Sigmoid colon (tissue), 4 donors: ENCODE measurements at regions not wholly inside any gene's neighbourhood (a gene's known extent, or its start where the extent isn't known, plus 50 kb on each side); places are given as distances from the start of the nearest gene placed in this dataset.

Experiments used
- POLR2A ChIP-seq, 2 donors: fragments of 450-650 bp; IDR thresholded peaks; one replicate each; pipeline ENCODE4 v1.6.1; 2016; ENCODE audit warnings: antibody characterized with exemption in 2 of 2, mild to moderate bottlenecking in 2 of 2, moderate library complexity in 2 of 2
- POLR2AphosphoS5 ChIP-seq, 4 donors: sonication (generic); formaldehyde crosslinking; IDR thresholded peaks; one replicate each; pipeline ENCODE4 v1.6.1; 2017; ENCODE audit warnings: antibody characterized with exemption in 4 of 4
- TF ChIP-seq, protein P1 (sequence below), 4 experiments: fragments of 450-650 bp in 3 of 4; fragments of 200-600 bp in 1 of 4; IDR thresholded peaks; one replicate each; pipeline ENCODE4 v1.5.1; 2016 to 2019; ENCODE audit warnings: antibody characterized with exemption in 4 of 4, mild to moderate bottlenecking in 3 of 4, moderate library complexity in 2 of 4

DNA sequence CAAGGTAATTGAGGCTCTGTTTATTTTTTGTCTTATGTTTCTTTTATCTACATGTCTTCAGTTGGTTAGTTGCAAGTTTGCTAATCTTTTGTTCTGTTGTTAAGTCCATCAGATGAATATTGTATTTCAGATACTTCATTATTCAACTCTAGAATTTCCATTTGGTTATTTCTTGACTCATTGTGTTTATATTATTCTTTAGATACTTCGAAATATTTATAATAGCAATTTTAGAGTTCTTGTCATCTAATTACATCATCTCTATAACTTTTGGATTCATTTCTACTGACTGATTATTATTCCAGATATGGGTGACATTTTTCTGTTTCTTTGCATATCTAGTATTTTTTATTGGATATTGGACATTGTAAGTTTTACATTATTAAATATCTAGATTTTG is 405.6 kb downstream of the PLPP3 start:
- TF ChIP-seq, protein P1, sequence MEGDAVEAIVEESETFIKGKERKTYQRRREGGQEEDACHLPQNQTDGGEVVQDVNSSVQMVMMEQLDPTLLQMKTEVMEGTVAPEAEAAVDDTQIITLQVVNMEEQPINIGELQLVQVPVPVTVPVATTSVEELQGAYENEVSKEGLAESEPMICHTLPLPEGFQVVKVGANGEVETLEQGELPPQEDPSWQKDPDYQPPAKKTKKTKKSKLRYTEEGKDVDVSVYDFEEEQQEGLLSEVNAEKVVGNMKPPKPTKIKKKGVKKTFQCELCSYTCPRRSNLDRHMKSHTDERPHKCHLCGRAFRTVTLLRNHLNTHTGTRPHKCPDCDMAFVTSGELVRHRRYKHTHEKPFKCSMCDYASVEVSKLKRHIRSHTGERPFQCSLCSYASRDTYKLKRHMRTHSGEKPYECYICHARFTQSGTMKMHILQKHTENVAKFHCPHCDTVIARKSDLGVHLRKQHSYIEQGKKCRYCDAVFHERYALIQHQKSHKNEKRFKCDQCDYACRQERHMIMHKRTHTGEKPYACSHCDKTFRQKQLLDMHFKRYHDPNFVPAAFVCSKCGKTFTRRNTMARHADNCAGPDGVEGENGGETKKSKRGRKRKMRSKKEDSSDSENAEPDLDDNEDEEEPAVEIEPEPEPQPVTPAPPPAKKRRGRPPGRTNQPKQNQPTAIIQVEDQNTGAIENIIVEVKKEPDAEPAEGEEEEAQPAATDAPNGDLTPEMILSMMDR (IDR thresholded peaks at IDR 0.05), result no peak
- TF ChIP-seq POLR2A (IDR thresholded peaks at IDR 0.05) (no peak), POLR2AphosphoS5 (IDR thresholded peaks at IDR 0.05) (no peak)
